ENCODE measurements at regions not wholly inside any gene's neighbourhood (a gene's known extent, or its start where the extent isn't known, plus 50 kb on each side); places are given as distances from the start of the nearest gene placed in this dataset.

DNA sequence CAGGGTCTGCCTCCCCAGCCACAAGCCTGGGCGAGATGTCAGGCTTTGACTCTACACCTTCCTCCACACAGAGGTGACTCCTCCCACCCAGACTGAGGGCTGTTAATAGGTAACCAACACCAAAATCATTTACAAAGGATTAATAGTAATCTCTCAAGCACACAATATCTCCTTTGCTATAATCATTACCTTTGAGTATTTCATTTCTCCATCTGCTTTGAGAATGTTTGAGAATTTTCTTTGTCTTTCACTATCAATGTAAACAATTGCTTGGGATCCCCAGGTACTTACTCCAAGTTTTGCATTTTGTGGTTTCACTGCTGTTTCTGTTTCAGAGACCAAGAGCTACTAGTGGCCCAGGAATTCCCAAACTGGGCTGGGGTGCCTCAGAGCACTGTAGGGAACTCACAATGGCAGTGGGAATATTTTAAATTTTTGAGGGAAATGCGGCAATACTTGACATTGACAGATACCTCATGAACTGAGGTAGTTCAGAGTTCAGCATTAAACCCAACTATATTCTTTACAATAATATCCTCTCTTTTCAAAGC, 166.4 kb upstream of the MGAT5 start:
- no peak for DNase-seq

DNA sequence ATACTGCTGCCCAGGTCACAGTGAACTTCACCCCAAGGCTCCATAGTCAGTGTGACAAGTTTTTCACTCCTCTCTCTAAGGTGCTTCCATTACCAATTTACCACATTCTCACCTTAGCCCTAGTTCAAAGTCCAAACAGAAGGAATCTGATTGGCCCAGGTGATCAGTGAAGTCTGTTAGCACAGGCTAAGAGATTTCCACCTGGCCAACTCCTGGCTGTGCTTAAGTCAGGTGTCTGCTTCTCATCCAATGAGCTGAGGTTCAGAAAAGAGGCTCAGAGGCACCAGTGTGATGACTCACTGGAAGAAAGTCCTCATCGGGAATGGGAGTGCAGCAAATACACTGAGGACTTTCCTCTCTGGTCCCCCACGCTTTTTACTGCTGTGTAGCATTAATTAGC, 164.4 kb upstream of the MGAT5 start:
- intact Hi-C loops (cut with DNase I) = no loop called here
- DNase-seq = no peak

More for the DNA sequence above, 166.4 kb upstream of the MGAT5 start:
- intact Hi-C loops (cut with DNase I) = no loop called here

DNA sequence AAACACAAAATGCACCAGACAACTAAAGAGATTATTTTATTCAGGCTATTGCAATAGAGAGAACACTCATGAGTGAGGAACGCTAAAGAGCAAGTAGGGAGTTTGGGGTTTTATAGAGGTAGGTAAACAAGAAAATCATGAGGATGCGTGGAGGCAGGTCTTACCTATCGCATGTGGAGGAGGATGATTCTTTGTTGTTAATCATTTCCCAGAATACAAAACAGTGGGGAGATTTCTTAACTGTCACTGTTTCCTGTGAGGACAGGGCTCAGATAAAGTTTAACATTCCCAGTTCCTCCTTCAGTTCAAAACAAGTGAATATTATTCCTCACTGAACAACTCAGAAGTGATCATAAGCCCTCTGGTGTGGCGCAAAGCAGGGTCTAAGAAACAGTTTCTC, 156.1 kb upstream of the MGAT5 start:
- intact Hi-C loops (cut with DNase I) = no loop called here
- DNase-seq = no peak

DNA sequence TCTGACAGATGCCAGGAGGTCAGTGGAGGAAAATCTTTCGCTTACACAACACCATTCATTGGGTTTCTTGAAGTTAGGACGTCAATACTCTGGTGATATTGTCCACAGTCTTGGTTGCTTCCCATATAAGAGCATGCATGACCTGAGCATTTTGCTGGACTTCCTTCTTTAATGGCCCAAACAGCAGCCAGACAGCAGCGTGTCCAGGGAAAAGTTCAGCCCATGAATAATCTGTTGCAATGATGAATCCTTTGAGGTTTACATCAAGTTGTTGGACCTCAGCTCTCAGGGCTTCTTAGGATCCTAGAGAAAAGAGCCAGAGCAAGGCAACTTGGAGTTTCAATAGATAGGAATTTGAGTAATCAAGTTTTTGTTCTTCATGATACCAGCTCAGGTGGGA, 155.6 kb upstream of the MGAT5 start:
- no peak for DNase-seq
- intact Hi-C loops (cut with DNase I) = no loop called here

DNA sequence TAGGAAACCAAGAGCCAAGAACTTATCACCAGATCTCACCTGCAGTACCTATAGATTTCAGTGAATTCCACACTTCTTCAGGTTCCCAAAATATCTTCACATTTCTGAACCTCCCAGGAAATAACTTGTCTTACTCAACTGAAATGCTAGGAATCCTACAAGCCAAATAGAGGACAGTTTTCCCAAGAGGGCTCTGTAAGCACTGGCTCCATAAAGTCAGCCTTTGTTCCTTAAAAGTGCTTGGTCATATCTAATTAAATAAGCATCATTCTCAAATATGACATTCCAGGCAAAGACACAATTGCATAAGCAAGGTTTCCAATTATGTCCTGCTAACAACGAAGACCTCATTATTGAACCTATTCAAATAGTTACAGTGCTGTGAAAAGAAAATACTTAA, 154.6 kb upstream of the MGAT5 start:
- intact Hi-C loops (cut with DNase I) = no loop called here
- no peak for DNase-seq

DNA sequence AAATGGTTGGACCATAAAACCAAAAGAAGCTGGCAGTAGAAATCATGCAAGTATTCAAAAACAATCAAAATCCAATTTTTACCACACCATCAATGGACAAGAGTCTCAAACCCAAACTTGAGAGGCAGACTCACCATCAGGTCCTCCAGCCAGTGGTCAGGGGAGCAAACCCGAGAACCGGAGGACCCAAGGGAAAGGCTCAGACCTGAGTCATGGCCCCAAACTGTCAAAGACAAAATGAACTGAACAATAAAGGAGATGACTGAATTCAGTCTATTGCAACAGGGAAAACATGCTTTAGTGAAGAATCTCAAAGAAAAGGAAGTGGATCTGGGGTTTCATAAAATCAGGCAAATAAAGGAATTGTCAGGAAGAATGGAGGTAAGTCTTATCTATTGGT, 150.7 kb upstream of the MGAT5 start:
- no peak for DNase-seq
- intact Hi-C loops (cut with DNase I) = no loop called here

DNA sequence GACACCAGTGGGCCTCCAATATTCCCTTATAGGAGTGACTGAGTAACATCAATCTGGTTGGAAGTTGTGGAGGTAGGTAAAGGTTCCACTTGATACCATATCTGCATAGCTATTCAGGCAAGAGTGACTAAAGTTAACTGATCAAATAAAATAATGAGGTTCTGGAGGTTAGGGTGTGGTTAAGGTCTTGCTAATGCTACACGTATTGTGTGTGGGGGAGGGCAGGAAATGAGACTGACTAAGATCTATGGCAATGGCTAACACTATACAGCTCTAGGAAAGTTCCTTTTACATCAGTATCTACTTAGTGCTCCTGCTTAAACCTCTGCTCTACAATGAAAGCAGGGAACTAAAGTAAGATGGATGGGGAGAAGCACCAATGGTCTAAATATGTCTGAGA, 149.1 kb upstream of the MGAT5 start:
- intact Hi-C loops (cut with DNase I) = no loop called here
- DNase-seq = no peak

DNA sequence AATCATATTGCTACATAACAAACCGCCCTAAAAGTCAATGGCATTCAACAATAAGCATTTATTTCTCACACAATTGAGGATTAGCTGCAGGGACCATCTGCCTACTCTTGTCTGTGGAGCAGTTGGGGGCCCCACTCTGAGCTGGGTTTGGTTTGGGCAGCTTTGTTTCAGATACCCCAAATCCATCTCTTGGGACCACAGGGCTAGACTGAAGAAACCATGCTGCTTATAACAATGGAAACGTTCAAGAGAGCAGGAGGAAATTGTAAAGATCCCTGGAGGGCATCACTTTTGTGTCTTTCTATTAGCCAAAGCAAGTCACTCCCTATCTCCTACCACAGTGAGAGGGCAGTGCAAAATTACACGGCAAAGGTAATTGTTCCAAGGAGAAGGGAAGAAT, 146.5 kb upstream of the MGAT5 start:
- intact Hi-C loops (cut with DNase I) = no loop called here

DNA sequence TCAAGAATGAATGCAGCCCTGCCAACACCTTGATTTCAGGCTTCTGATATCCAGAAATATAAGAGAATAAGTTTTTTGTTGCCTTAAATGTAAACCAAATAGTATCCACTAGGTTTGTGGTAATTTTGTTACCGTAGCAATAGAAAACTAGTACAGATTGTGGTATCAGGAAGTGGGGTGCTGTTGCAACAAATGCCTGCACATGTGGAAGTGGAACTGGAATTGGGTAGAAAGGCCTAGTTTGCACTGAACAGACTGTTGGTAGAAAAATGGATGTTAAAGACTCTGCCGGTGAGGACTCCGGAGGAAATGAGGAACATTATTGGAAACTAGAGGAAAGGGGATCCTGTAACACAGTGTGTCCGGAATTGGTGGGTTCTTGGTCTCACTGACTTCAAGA, 145.8 kb upstream of the MGAT5 start:
- intact Hi-C loops (cut with DNase I) = no loop called here
- no peak for DNase-seq

More for the DNA sequence above, 146.5 kb upstream of the MGAT5 start:
- no peak for DNase-seq

DNA sequence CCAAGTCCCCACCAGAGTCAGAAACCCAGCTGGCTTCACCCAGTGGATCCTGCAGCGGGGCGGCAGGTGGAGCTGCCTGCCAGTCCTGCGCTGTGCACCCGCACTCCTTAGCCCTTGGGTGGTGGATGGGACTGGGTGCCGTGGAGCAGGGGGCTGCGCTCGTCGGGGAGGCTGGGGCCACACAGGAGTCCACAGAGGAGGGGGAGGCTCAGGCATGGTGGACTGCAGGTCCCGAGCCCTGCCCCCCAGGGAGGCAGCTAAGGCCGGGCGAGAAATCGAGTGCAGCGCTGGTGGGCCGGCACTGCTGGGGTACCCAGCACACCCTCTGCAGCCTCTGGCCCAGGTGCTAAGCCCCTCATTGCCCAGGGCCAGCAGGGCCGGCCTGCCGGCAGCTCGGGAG, 144.6 kb upstream of the MGAT5 start:
- intact Hi-C loops (cut with DNase I) = no loop called here
- no peak for DNase-seq

DNA sequence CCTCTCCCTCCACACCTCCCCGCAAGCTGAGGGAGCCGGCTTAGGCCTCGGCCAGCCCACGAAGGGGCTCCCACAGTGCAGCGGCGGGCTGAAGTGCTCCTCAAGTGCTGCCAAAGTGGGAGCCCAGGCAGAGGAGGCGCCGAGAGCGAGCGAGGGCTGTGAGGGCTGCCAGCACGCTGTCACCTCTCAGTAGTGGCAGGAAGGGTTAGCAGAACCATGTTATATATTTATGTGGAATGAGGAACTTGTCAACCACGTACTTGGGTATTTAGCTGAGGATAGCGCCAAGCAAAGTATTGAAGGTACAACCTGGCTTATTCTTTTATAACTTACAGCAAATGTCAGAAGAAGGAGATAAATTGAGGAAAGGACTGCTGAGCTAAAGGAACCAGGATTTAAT, 144.1 kb upstream of the MGAT5 start:
- intact Hi-C loops (cut with DNase I) = no loop called here
- DNase-seq = no peak

DNA sequence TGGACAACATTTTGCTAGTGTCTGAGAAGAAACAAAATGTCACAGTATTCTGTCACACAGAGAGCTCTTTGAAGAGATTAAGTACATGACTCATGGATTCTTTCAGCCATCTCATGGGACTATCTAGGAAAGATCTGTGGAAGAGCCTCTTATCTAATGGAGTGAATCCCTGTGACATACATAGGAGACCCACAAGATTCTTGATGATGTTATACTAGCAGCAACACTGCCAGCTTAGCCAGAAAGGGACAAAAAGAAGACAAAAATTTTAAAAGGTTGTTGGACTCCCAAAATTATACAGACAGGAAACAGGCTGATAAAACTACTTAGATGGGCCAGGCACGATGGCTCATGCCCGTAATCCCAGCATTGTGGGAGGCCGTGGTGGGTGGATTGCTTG, 143.3 kb upstream of the MGAT5 start:
- DNase-seq = no peak
- intact Hi-C loops (cut with DNase I) = no loop called here

DNA sequence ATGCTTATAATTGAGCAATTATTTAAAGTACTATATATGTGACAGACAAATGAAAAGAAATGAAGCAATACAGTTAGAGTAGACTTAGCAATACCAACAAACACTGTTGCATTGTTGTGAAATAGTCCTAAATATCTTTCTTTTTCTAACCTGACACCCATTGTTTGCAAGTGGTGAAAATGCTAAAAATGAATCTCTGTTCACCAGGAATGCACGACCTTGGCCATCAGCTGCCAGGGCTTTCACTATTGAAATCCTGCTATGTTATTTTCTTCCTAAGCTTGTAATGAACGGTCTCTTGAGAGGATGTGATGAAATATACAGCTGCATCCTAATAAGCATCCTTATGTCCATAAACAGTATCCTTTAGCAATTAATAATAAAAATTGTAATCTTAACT, 136.2 kb upstream of the MGAT5 start:
- intact Hi-C loops (cut with DNase I) = loop anchor here (1.0 to 5.0 kb wide), 4 partner anchors 90 to 334 kb away; no protein-coding TSS in a partner anchor
- no peak for DNase-seq

DNA sequence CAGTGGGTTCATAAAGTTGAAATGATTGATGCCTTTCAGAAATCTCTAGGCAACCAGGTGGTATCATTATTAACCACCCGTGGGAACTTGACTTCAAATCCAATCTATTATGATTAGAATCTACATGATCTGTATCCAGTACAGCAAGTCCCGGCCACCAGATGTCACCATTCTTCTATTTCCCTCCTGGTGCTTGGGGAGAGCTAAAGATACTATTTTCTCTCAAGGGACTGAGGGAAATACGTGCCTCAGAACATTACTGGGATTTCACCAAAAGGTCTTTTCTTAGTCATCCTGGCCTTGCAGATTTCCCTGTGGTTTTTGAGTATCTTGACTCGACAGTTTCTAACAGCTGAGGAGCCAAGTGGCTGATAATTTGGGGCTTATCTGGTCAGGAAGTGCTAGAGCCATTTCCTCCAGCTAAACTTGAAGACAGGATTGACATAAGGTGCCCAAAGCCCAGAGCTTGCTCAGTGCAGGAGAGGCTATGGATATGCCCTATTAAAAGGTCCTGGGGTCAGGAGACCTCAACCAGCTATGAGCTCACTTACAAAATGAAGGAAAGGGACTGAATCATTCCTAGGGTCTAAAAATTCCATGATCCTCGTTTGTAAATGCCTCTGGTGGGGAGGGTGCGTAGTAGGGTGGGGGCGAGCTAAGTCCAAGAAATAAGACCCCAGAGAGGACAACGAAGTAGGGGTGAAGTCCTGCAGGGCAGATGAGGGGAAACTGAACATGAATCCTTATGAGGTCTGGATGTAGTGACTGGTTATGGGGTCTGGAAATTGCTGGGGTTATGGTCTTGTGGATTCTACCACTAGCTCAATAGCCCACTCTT, 135.4 kb upstream of the MGAT5 start:
- intact Hi-C loops (cut with DNase I) = loop anchor here (1.0 to 5.0 kb wide), 5 partner anchors 89 to 333 kb away; no protein-coding TSS in a partner anchor
- DNase-seq = peak; percentile 57 to 97 (median 88)

DNA sequence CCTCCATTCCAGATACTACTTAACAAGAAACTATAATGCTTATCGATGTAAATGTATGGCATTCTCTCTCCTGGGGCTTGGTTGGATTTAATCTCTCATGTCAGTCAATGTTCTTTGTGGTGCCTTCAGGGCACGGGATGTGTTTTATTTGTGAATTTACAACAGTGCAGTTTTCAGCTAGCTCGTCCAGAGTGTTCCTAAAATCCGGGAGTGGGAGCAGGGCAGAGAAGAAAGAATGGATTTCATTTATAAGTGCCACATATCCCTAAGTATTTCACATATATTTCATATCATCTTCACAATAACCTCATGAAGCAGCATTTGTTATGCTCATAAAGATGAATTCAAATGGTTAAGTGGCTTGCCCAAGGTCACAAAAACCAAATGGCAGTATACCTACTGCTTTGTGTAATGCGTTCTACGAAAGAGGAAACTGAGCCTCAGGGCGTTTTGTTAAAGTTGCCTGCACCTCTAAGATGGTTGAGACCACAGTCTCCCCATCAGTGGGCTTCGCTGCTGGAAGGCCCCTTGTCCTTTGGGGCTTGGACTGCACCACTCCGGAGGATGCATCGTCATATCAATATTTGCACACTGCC, 134.7 kb upstream of the MGAT5 start:
- DNase-seq = no peak
- intact Hi-C loops (cut with DNase I) = loop anchor here (1.0 to 5.0 kb wide), 3 partner anchors 88 to 232 kb away; no protein-coding TSS in a partner anchor

DNA sequence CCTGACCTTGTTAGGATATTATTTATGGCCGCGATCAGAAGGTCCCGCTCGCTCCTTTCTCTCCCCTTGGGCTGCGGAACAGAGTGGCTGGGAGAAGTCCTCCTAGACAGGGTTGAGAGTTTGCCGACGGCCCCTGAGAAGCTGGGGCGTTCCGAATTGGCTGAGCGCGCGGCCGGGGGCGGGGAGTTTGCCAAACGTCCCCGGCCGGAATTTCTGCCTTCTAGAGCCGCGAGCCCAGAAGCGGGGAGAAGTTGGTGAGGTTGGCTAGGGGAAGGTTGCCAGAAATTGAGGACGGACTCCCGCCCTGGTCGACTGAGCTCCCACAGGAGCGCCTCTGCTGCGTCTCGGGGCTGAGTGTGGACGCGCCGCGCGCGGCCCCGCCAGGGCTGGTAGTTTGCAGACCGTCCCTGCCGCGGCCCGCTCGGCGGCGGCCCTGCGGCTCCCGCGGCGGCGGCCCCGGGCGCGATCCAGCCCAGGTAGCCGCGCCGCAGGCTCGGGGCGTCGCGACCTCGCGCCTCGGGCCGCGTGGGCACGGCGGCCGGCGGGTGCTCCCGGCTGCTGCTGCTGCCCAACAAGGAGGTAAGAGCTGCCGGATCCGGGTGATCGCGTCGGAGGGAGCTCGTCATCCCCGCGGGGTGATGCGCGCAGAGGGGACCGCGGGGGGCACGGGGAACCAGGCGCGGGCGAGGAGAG, 134.0 kb upstream of the MGAT5 start:
- peak; percentile 82 to 98 (median 89) for DNase-seq
- intact Hi-C loops (cut with DNase I) = loop anchor here (1.0 to 5.0 kb wide), 3 partner anchors 87 to 233 kb away; no protein-coding TSS in a partner anchor

DNA sequence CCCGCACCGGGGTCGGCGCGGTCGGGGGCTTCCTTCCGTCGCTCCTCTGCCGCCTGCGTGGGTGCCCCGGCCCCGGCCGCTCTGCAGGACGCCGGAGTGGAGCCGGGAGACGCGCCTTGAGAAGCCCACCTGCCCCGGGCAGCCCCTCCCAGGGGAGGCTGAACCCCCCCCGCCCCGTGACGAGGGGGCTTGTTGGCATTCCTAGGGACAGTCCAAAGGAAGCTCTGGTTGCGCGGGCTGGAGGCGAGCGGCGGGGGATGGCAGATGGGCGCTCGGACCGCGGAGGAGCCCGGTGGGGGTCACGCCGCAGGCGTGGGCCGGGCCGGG, 133.5 kb upstream of the MGAT5 start:
- intact Hi-C loops (cut with DNase I) = no loop called here
- DNase-seq = no peak

DNA sequence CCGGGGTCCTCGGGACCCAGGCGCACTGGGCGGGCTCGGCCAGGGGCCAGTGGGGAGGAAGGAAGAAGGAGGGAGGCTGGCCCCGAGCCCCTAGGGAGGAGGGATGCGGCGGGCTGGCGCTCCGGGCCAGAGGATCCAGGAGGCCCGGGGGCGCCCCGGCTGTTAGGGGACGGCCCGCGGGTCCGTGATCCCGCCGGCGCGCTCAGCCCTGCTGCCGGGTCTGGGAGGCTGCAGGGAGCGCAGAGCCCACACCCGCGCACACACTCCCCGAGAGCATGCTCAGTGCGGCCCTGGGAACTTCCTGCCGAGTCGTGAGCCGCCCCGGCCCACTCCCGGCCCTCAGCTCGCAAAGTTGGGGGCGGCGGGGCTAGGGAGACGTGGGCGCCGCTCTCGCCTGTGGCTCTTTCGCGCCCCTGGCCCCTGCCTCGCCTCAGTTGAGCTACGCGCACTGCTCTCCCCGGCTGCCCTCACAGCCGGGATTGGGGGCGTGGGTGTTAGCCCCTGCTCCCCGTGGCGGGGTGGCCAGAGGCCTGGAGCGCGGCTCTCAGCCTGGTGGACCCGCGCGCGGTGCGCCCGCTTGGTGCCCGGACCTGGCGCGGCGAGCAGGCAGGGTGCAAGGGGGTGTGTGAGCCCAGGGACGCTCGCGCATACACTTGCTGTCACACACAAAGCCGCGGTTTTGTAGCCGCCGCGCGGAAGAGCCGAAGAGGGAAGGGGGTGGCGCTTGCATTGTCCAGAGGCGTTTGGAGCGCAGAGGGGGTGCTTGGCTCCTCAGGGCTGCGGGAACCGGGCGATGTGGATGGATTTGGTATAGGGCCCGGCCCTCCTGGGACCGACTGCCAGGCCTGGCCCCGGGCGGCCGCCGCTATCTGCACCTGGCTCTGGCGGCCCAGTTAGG, 132.9 kb upstream of the MGAT5 start:
- DNase-seq = peak; percentile 33 to 93 (median 59)
- intact Hi-C loops (cut with DNase I) = no loop called here

DNA sequence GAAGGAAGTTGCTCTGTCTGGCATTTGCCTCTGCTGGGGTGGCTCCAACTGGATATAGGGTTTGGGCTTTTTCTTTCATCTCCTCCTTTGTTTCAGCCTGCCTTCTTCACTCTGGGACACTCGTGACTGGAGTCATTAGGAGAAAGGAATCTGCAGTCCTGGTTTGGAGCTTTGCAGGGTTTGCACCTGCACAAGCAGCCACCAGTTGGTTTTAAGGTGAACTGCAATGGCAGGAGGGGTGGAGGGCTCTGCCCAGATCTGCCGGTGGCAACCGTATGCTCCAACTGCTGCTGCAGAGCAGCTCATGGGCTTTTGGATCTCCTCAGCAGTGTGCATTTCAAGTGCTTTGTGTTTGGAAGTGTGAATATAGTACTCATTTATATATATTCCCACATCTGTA, 131.3 kb upstream of the MGAT5 start:
- no peak for DNase-seq
- intact Hi-C loops (cut with DNase I) = no loop called here

DNA sequence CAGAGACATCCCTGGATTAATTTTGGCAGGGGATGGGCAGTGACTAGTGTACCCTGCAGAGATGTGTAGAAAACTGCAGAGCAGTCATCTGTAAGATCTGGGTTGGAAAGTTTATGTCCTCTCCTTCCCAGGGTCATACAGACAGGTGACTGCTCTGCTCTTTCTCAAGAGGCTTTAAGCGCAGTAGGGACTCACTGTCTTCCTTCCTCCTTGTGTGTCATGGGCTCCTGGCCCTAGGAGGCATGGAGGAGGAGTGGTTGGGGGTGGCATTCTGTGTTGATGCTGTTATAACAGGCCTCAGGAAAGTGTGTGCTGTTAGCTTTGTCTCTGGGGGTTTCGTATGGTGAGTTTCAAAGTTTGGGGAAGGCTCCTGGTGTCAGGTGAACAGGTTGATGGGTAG, 130.5 kb upstream of the MGAT5 start:
- intact Hi-C loops (cut with DNase I) = no loop called here

More for the DNA sequence above, 130.5 kb upstream of the MGAT5 start:
- no peak for DNase-seq
